Gastroesophageal sphincter (tissue), 3 donors: ENCODE measurements at regions not wholly inside any gene's neighbourhood (a gene's known extent, or its start where the extent isn't known, plus 50 kb on each side); places are given as distances from the start of the nearest gene placed in this dataset.

Source experiments
- CTCF ChIP-seq, 4 experiments: fragments of 200-600 bp in 2 of 4; fragments of 450-650 bp in 2 of 4; sonication (generic) in 1 of 4; IDR thresholded peaks; one replicate each; pipeline ENCODE4 v1.5.1; 2017 to 2019; ENCODE audit warnings: antibody characterized with exemption in 4 of 4, mild to moderate bottlenecking in 2 of 4, moderate library complexity in 2 of 4
- EP300 ChIP-seq: sonication (generic); formaldehyde crosslinking; IDR thresholded peaks from one replicate; pipeline ENCODE4 v1.6.1; 2017; ENCODE audit warnings: antibody characterized with exemption, mild to moderate bottlenecking

GRCh38 chr22:27603111-27603799 is 198.3 kb downstream of the MN1 start:
- TF ChIP-seq CTCF (IDR thresholded peaks at IDR 0.05) (no peak), EP300 (no peak)
